Ectodermal cell (in vitro differentiated cells): ENCODE measurements at regions not wholly inside any gene's neighbourhood (a gene's known extent, or its start where the extent isn't known, plus 50 kb on each side); places are given as distances from the start of the nearest gene placed in this dataset.
"Not testable (repeated sequence)": the region's sequence is repeated elsewhere in the genome, so short reads cannot be mapped to it uniquely, and the experiment has no call there.

Experiments used
- H3K27ac ChIP-seq: 2 replicates; pipeline ENCODE4 v1.7.0; 2013; ENCODE audit warnings: mild to moderate bottlenecking, low read depth, low read length; ENCODE audit not compliant: insufficient read depth, poor library complexity, severe bottlenecking
- H3K27me3 ChIP-seq: 2 replicates; pipeline ENCODE4 v1.7.0; 2013; ENCODE audit warnings: mild to moderate bottlenecking, low read length; ENCODE audit not compliant: insufficient read depth, control insufficient read depth, poor library complexity, severe bottlenecking
- H3K36me3 ChIP-seq: one replicate; pipeline ENCODE4 v1.7.0; 2013; ENCODE audit warnings: low read length; ENCODE audit not compliant: control insufficient read depth, insufficient read depth
- H3K4me1 ChIP-seq: one replicate; pipeline ENCODE4 v1.7.0; 2013; ENCODE audit warnings: low read length; ENCODE audit not compliant: control insufficient read depth, insufficient read depth
- H3K4me3 ChIP-seq: 2 replicates; pipeline ENCODE4 v1.7.0; 2013; ENCODE audit warnings: low read depth, low read length, control low read depth; ENCODE audit not compliant: insufficient read depth
- H3K9me3 ChIP-seq: 2 replicates; pipeline ENCODE4 v1.7.0; 2013; ENCODE audit warnings: mild to moderate bottlenecking, low read length, moderate library complexity; ENCODE audit not compliant: control insufficient read depth
- WGBS, 2 experiments: methylation state at CpG; one replicate each; pipeline ENCODE4 v1.1.7; 2013; ENCODE audit warnings: missing lambda C conversion rate in 2 of 2; 5-methylcytosine and 5-hydroxymethylcytosine counted together

- H3K4me1 ChIP-seq = no peaks in the 10 kb centered on the region
- no peak overlapping the region for H3K27ac ChIP-seq
- no peaks in the 10 kb centered on the region for H3K27me3 ChIP-seq
- WGBS, 2 experiments = 93 to 95% methylated on average over 5 of the region's 5 CpGs
- no peaks in the 10 kb centered on the region for H3K36me3 ChIP-seq
- H3K4me3 ChIP-seq = no peak overlapping the region
- no peaks in the 10 kb centered on the region for H3K9me3 ChIP-seq
These were observed 466.7 kb upstream of the MIR17HG start for GRCh38 chr13:90880790-90881189.

GRCh38 chr13:90882551-90882950 is 464.9 kb upstream of the MIR17HG start:
- Histone ChIP-seq H3K4me1 (no peaks in the 10 kb centered on the region), H3K9me3 (no peaks in the 10 kb centered on the region), H3K4me3 (no peak overlapping the region), H3K27ac (no peak overlapping the region), H3K27me3 (no peaks in the 10 kb centered on the region), H3K36me3 (no peaks in the 10 kb centered on the region)
- WGBS, 2 experiments = 93 to 95% methylated on average over 4 to 5 of the region's 6 CpGs

GRCh38 chr13:90883592-90883991 is 463.9 kb upstream of the MIR17HG start:
- 83% methylated on average over 1 of the region's 2 CpGs; no CpG with 5 or more reads in 1 of the 2 experiments for WGBS, 2 experiments

GRCh38 chr13:90884066-90884465 is 463.4 kb upstream of the MIR17HG start:
- Histone ChIP-seq H3K27me3 (no peaks in the 10 kb centered on the region), H3K4me3 (no peak overlapping the region), H3K4me1 (no peaks in the 10 kb centered on the region), H3K27ac (no peak overlapping the region), H3K9me3 (no peaks in the 10 kb centered on the region), H3K36me3 (no peaks in the 10 kb centered on the region)
- WGBS, 2 experiments = 78 to 80% methylated on average over 5 of the region's 5 CpGs

More at GRCh38 chr13:90883592-90883991, 463.9 kb upstream of the MIR17HG start:
- no peaks in the 10 kb centered on the region for H3K4me1 ChIP-seq
- H3K4me3 ChIP-seq = no peak overlapping the region
- H3K27me3 ChIP-seq = no peaks in the 10 kb centered on the region
- no peak overlapping the region for H3K27ac ChIP-seq
- H3K9me3 ChIP-seq = no peaks in the 10 kb centered on the region
- no peaks in the 10 kb centered on the region for H3K36me3 ChIP-seq

- H3K4me1 ChIP-seq = no peaks in the 10 kb centered on the region
- 78 to 86% methylated on average over 3 to 4 of the region's 4 CpGs for WGBS, 2 experiments
- no peak overlapping the region for H3K27ac ChIP-seq
- no peaks in the 10 kb centered on the region for H3K27me3 ChIP-seq
- H3K36me3 ChIP-seq = no peaks in the 10 kb centered on the region
- H3K9me3 ChIP-seq = no peaks in the 10 kb centered on the region
- no peak overlapping the region for H3K4me3 ChIP-seq
These were observed 457.3 kb upstream of the MIR17HG start for GRCh38 chr13:90889906-90890834.

- no peaks in the 10 kb centered on the region for H3K27me3 ChIP-seq
- 98 to 100% methylated on average over 2 of the region's 2 CpGs for WGBS, 2 experiments
- H3K36me3 ChIP-seq = no peaks in the 10 kb centered on the region
- H3K4me1 ChIP-seq = no peaks in the 10 kb centered on the region
- H3K9me3 ChIP-seq = no peaks in the 10 kb centered on the region
- no peak overlapping the region for H3K4me3 ChIP-seq
- H3K27ac ChIP-seq = no peak overlapping the region
These were observed 456.2 kb upstream of the MIR17HG start for GRCh38 chr13:90891329-90891728.

GRCh38 chr13:90893199-90893598 is 454.3 kb upstream of the MIR17HG start:
- WGBS, 2 experiments = 84 to 85% methylated on average over 6 of the region's 6 CpGs

GRCh38 chr13:90896002-90896401 is 451.5 kb upstream of the MIR17HG start:
- no peaks in the 10 kb centered on the region for H3K9me3 ChIP-seq
- H3K27me3 ChIP-seq = no peaks in the 10 kb centered on the region
- WGBS, 2 experiments = 95 to 97% methylated on average over 2 of the region's 2 CpGs
- no peak overlapping the region for H3K27ac ChIP-seq
- no peaks in the 10 kb centered on the region for H3K36me3 ChIP-seq
- no peaks in the 10 kb centered on the region for H3K4me1 ChIP-seq
- H3K4me3 ChIP-seq = no peak overlapping the region

More at GRCh38 chr13:90893199-90893598, 454.3 kb upstream of the MIR17HG start:
- not testable (repeated sequence) for H3K4me1 ChIP-seq, H3K9me3 ChIP-seq, H3K4me3 ChIP-seq, H3K36me3 ChIP-seq, H3K27ac ChIP-seq, H3K27me3 ChIP-seq

- WGBS, 2 experiments = 100% methylated on average over 1 of the region's 1 CpG; no CpG with 5 or more reads in 1 of the 2 experiments
These were observed 448.7 kb upstream of the MIR17HG start for GRCh38 chr13:90898811-90899210.

GRCh38 chr13:90899416-90899815 is 448.1 kb upstream of the MIR17HG start:
- no CpG with 5 or more reads among the region's 1 CpG for WGBS, 2 experiments
- Histone ChIP-seq H3K36me3 (no peaks in the 10 kb centered on the region), H3K27ac (no peak overlapping the region), H3K4me3 (no peak overlapping the region), H3K9me3 (no peaks in the 10 kb centered on the region), H3K4me1 (no peaks in the 10 kb centered on the region), H3K27me3 (no peaks in the 10 kb centered on the region)

More at GRCh38 chr13:90898811-90899210, 448.7 kb upstream of the MIR17HG start:
- H3K27me3 ChIP-seq = no peaks in the 10 kb centered on the region
- H3K36me3 ChIP-seq = no peaks in the 10 kb centered on the region
- H3K4me1 ChIP-seq = no peaks in the 10 kb centered on the region
- no peak overlapping the region for H3K4me3 ChIP-seq
- no peaks in the 10 kb centered on the region for H3K9me3 ChIP-seq
- H3K27ac ChIP-seq = no peak overlapping the region
